K562 (cell line): ENCODE measurements at regions not wholly inside any gene's neighbourhood (a gene's known extent, or its start where the extent isn't known, plus 50 kb on each side); places are given as distances from the start of the nearest gene placed in this dataset.

Experiments
- ATAC-seq: fragments of 200-7000 bp; cut with Tn5 transposase; 3 replicates; pipeline ENCODE4 v1.9.1; 2020; ENCODE audit warnings: moderate library complexity
- BruUV-seq: library from RNA; stranded (reverse); fragments of 400-500 nt; replicated peaks from 2 replicates; lab custom pipeline; 2021; lab: Mats Ljungman, UMichigan
- CTCF ChIA-PET: fragments of 300-600 bp; formaldehyde crosslinking; extraction: SDS; loops from one replicate; lab custom pipeline; 2021; ENCODE audit warnings: low intra/inter-chr PET ratio; lab: Yijun Ruan, JAX
- POLR2A ChIA-PET: fragments of 300-600, 350-650 bp; sonication (Branson Sonifier 250); formaldehyde crosslinking; extraction: SDS; loops from one replicate; lab custom pipeline; 2021; ENCODE audit warnings: antibody characterized with exemption, inconsistent platforms; lab: Yijun Ruan, JAX
- DNase-seq, 4 experiments: peaks; one replicate each; pipeline versions ENCODE4 v3.0.0 to v3.0.0-alpha.2; 2011 to 2018; ENCODE audit warnings: low spot score in 3 of 4, mixed read lengths in 3 of 4; ENCODE audit errors: extremely low read depth in 1 of 4
- FAIRE-seq: peaks from 2 replicates; lab custom pipeline; 2011; peaks lifted over from hg19 to GRCh38; lab: Jason Lieb, UNC
- H2AFZ ChIP-seq: 2 replicates; pipeline ENCODE4 v1.6.0; 2011; ENCODE audit warnings: low read depth, low read length, control low read depth, inconsistent platforms
- H3K27ac ChIP-seq: fragments of 200-600 bp; 3 replicates; pipeline ENCODE4 v1.8.0; 2011; ENCODE audit warnings: low read depth, mild to moderate bottlenecking, control low read depth, inconsistent platforms, low read length, moderate library complexity, mixed read lengths; ENCODE audit errors: extremely low read depth
- H3K27me3 ChIP-seq, 2 experiments: fragments of 300-600 bp in 1 of 2; 2 replicates in 1 of 2; 3 replicates in 1 of 2; pipeline versions ENCODE4 v1.6.0 to v1.8.0; 2011; ENCODE audit warnings: inconsistent platforms in 2 of 2, low read length in 2 of 2, mild to moderate bottlenecking in 1 of 2, mixed read lengths in 1 of 2, moderate library complexity in 1 of 2; ENCODE audit not compliant: control insufficient read depth in 2 of 2, insufficient read depth in 2 of 2
- H3K36me3 ChIP-seq: fragments of 300-600 bp; 3 replicates; pipeline ENCODE4 v1.8.0; 2011; ENCODE audit warnings: mild to moderate bottlenecking, low read length, inconsistent platforms; ENCODE audit not compliant: control insufficient read depth, insufficient read depth
- H3K4me1 ChIP-seq, 2 experiments: fragments of 200-600 bp in 1 of 2; replicated peaks in 1 of 2; 2 replicates in 1 of 2; 3 replicates in 1 of 2; pipeline versions ENCODE4 v1.5.1 to v1.8.0; 2011; ENCODE audit warnings: inconsistent platforms in 2 of 2, low read length in 2 of 2, mild to moderate bottlenecking in 1 of 2, mixed read lengths in 1 of 2, moderate library complexity in 1 of 2; ENCODE audit not compliant: control insufficient read depth in 2 of 2, insufficient read depth in 2 of 2
- H3K4me2 ChIP-seq: 2 replicates; pipeline ENCODE4 v1.6.1; 2011; ENCODE audit warnings: low read length, control low read depth, inconsistent platforms, mixed read lengths; ENCODE audit not compliant: insufficient read depth
- H3K4me3 ChIP-seq: fragments of 200-600 bp; sonication (generic), shearing (Covaris generic); 2 replicates; pipeline ENCODE4 v1.5.1; 2016; ENCODE audit warnings: control low read depth, inconsistent platforms
- H3K79me2 ChIP-seq: fragments of 200-600 bp; 3 replicates; pipeline ENCODE4 v1.8.0; 2011; ENCODE audit warnings: low read length, inconsistent platforms; ENCODE audit not compliant: control insufficient read depth, insufficient read depth
- H3K9ac ChIP-seq, 2 experiments: 2 replicates each; pipeline versions ENCODE4 v1.6.0 to v1.6.1; 2011; ENCODE audit warnings: low read depth in 2 of 2, low read length in 2 of 2, control low read depth in 1 of 2, inconsistent platforms in 1 of 2, mild to moderate bottlenecking in 1 of 2, mixed read lengths in 1 of 2; ENCODE audit not compliant: insufficient read depth in 1 of 2
- H3K9me1 ChIP-seq: one replicate; pipeline ENCODE4 v1.6.0; 2011; ENCODE audit warnings: inconsistent platforms, mild to moderate bottlenecking, low read length, moderate library complexity; ENCODE audit not compliant: control insufficient read depth, insufficient read depth
- H3K9me3 ChIP-seq: replicated peaks from 2 replicates; pipeline ENCODE4 v1.5.1; 2011; ENCODE audit warnings: low read depth, low read length, inconsistent platforms; ENCODE audit not compliant: control insufficient read depth, insufficient read depth
- H4K20me1 ChIP-seq: replicated peaks from 2 replicates; pipeline ENCODE4 v1.6.1; 2011; ENCODE audit warnings: low read length, inconsistent platforms, mixed read lengths; ENCODE audit not compliant: control insufficient read depth, insufficient read depth
- ARID3A ChIP-seq: IDR thresholded peaks from 2 replicates; pipeline ENCODE4 v1.6.1; 2012; ENCODE audit warnings: low read depth, low read length, improper control_type of control experiment, borderline replicate concordance
- CEBPB ChIP-seq: fragments of 450-650 bp; IDR thresholded peaks from 2 replicates; pipeline ENCODE4 v1.6.1; 2016; ENCODE audit warnings: missing genetic modification characterization, missing compliant biosample characterization
- DMBX1 ChIP-seq: fragments of 250-450 bp; sonication (Bioruptor Pico); IDR thresholded peaks from 2 replicates; pipeline ENCODE4 v1.8.0; 2022; ENCODE audit warnings: inconsistent platforms, mild to moderate bottlenecking, moderate library complexity, borderline replicate concordance
- ESRRB ChIP-seq: fragments of 250-450 bp; sonication (Bioruptor Pico); IDR thresholded peaks from 2 replicates; pipeline ENCODE4 v1.5.0; 2020; ENCODE audit warnings: mild to moderate bottlenecking, moderate library complexity, borderline replicate concordance
- ETS2 ChIP-seq: IDR thresholded peaks from 2 replicates; pipeline ENCODE4 v1.6.1; 2016; ENCODE audit warnings: borderline replicate concordance, missing genetic modification characterization, mild to moderate bottlenecking, moderate library complexity, missing compliant biosample characterization; ENCODE audit not compliant: poor library complexity, severe bottlenecking
- FOXO4 ChIP-seq: fragments of 450-650 bp; formaldehyde crosslinking; IDR thresholded peaks from 2 replicates; pipeline ENCODE4 v1.4.0; 2020; ENCODE audit warnings: mild to moderate bottlenecking, moderate library complexity
- HDAC1 ChIP-seq, 2 experiments: fragments of 450-650 bp; IDR thresholded peaks; 2 replicates each; pipeline ENCODE4 v1.6.1; 2016 to 2017; ENCODE audit warnings: inconsistent platforms in 1 of 2, mild to moderate bottlenecking in 1 of 2, moderate library complexity in 1 of 2
- PATZ1 ChIP-seq: fragments of 250-450 bp; sonication (Bioruptor Pico); IDR thresholded peaks from 2 replicates; pipeline ENCODE4 v1.5.0; 2020; ENCODE audit warnings: mild to moderate bottlenecking, borderline replicate concordance
- SMAD2 ChIP-seq: fragments of 150-350 bp; IDR thresholded peaks from 2 replicates; pipeline ENCODE4 v1.6.1; 2014; ENCODE audit warnings: low read depth, mild to moderate bottlenecking, low read length
- TBP ChIP-seq: optimal IDR thresholded peaks from 2 replicates; pipeline ENCODE3; 2011; ENCODE audit warnings: low read depth, low read length, improper control_type of control experiment
- XRCC5 ChIP-seq: fragments of 200-400 bp; formaldehyde crosslinking; IDR thresholded peaks from 2 replicates; pipeline ENCODE4 v1.6.1; 2017; ENCODE audit warnings: low read depth, mild to moderate bottlenecking, low read length
- ZBTB43 ChIP-seq: sonication (generic); formaldehyde crosslinking; IDR thresholded peaks from 2 replicates; pipeline ENCODE4 v1.8.0; 2023; ENCODE audit warnings: mild to moderate bottlenecking, missing genetic modification reagents
- ZNF133 ChIP-seq: fragments of 250-450 bp; sonication (Bioruptor Pico); IDR thresholded peaks from 2 replicates; pipeline ENCODE4 v1.4.0; 2020; ENCODE audit warnings: mild to moderate bottlenecking
- ZNF436 ChIP-seq: fragments of 250-450, 450-650 bp; sonication (Bioruptor Pico); formaldehyde crosslinking; IDR thresholded peaks from 2 replicates; pipeline ENCODE4 v1.7.0; 2020; ENCODE audit warnings: mild to moderate bottlenecking
- WGBS: fragments of 100-300 bp; shearing (Covaris generic); methylation state at CpG from one replicate; pipeline ENCODE4 v1.1.6; 2016; ENCODE audit warnings: low coverage, mixed read lengths; ENCODE audit not compliant: insufficient coverage; ENCODE audit errors: missing lambda C conversion rate; 5-methylcytosine and 5-hydroxymethylcytosine counted together
- in situ Hi-C: fragments of 300-500 bp; cut with MboI; formaldehyde crosslinking; loops from 4 replicates; pipeline ENCODE4 v1.15.0; 2018; ENCODE audit warnings: inconsistent platforms, mixed read lengths
- intact Hi-C: fragments of 100-400 bp; cut with micrococcal nuclease; formaldehyde crosslinking; loops from 2 replicates; pipeline ENCODE4 v1.14.2; 2022

GRCh38 chr1:47592296-47593012 lies 154.6 kb downstream of the FOXD2 start:
- no TSS peak for BruUV-seq
- no peak for DNase-seq
- 2% methylated on average over 15 of the region's 15 CpGs for WGBS
- H3K4me2 ChIP-seq, result no peak overlapping the region
- no peak for FAIRE-seq
- no peaks in the 10 kb centered on the region for H3K36me3 ChIP-seq
- H3K27me3 ChIP-seq, result peaks cover 23 to 59% of the 10 kb centered on the region in 2 experiments; a peak in 4 of 5 replicates
- ChIA-PET CTCF (no interaction called here), POLR2A (interaction anchor here (0.8 kb wide), 1 partner anchor 12 kb away, joined by 5 read pairs; no protein-coding TSS in a partner anchor)
- intact Hi-C loops, result no loop called here
- H3K9me1 ChIP-seq, result no peaks in the 10 kb centered on the region
- no peak overlapping the region for H3K4me3 ChIP-seq
- H3K4me1 ChIP-seq, result peaks cover 0 to 5% of the 10 kb centered on the region in 2 experiments; a peak in 1 of 5 replicates
- no peaks in the 10 kb centered on the region for H3K79me2 ChIP-seq
- in situ Hi-C loops, result no loop called here
- no peak overlapping the region for H3K9ac ChIP-seq
- no peak overlapping the region for H2AFZ ChIP-seq
- no peaks in the 10 kb centered on the region for H4K20me1 ChIP-seq
- ATAC-seq, result peak; percentile 26; the same call in 2 of the 3 replicates
- H3K9me3 ChIP-seq, result 0 out of 2 replicates have a peak, but pooled peaks cover 3% of the 10 kb centered on the region
- no peak overlapping the region for H3K27ac ChIP-seq
- TF ChIP-seq ESRRB (CRISPR knock-in tag) (no peak), ZNF133 (CRISPR knock-in tag) (no peak), SMAD2 (no peak), FOXO4 (CRISPR knock-in tag) (no peak), ARID3A (no peak), ETS2 (tag) (no peak), HDAC1 (IDR thresholded peaks at IDR 0.05) (no peak), XRCC5 (no peak), ZBTB43 (CRISPR knock-in tag) (no peak), ZNF436 (CRISPR knock-in tag) (no peak), TBP (no peak), DMBX1 (no peak), PATZ1 (no peak), CEBPB (tag) (no peak)
